PFSK-1 (cell line): ENCODE measurements at regions not wholly inside any gene's neighbourhood (a gene's known extent, or its start where the extent isn't known, plus 50 kb on each side); places are given as distances from the start of the nearest gene placed in this dataset.

Experiments
- FOXP2 ChIP-seq: optimal IDR thresholded peaks from 2 replicates; pipeline ENCODE3; 2011; ENCODE audit warnings: borderline replicate concordance, control low read depth, inconsistent platforms; ENCODE audit not compliant: insufficient read depth; ENCODE audit errors: extremely low read length, extremely low read depth
- POLR2AphosphoS5 ChIP-seq: IDR thresholded peaks from 2 replicates; pipeline ENCODE4 v1.6.1; 2012; ENCODE audit warnings: low read depth, mild to moderate bottlenecking, control low read depth, low read length, moderate library complexity
- SIN3A ChIP-seq: IDR thresholded peaks from 2 replicates; pipeline ENCODE4 v1.6.1; 2012; ENCODE audit warnings: mild to moderate bottlenecking, low read length, moderate library complexity, borderline replicate concordance; ENCODE audit not compliant: insufficient read depth
- TAF1 ChIP-seq: IDR thresholded peaks from 2 replicates; pipeline ENCODE4 v1.6.1; 2012; ENCODE audit warnings: low read length, control low read depth, borderline replicate concordance; ENCODE audit not compliant: insufficient read depth
- TF ChIP-seq, protein P1 (sequence below), 2 experiments: IDR thresholded peaks; 2 replicates each; pipeline versions ENCODE4 v1.6.1 to v1.8.0; 2011 to 2012; ENCODE audit warnings: low read depth in 2 of 2, low read length in 2 of 2, control low read depth in 1 of 2, inconsistent platforms in 1 of 2, mild to moderate bottlenecking in 1 of 2, moderate library complexity in 1 of 2; ENCODE audit not compliant: insufficient read depth in 1 of 2

DNA sequence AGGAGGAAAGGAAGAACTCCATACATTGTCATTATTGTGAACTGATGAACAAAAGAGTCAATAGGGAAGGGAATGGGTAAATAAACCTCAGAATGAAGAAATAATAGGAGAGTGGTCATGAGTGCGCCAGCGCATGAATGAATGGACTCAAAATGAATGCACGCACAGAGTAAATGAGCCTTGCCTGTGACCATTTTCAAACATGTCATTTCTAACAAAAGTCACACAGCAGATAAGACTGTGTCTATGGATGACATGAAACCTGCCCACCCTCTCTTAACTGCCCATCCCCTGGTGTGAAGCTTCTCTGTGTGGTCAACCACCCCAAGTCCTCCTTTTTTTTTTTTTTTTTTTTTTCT lies 121.1 kb upstream of the TEX51 start:
- TF ChIP-seq FOXP2 (no peak), SIN3A (no peak), TAF1 (no peak), POLR2AphosphoS5 (no peak)
- TF ChIP-seq, protein P1, sequence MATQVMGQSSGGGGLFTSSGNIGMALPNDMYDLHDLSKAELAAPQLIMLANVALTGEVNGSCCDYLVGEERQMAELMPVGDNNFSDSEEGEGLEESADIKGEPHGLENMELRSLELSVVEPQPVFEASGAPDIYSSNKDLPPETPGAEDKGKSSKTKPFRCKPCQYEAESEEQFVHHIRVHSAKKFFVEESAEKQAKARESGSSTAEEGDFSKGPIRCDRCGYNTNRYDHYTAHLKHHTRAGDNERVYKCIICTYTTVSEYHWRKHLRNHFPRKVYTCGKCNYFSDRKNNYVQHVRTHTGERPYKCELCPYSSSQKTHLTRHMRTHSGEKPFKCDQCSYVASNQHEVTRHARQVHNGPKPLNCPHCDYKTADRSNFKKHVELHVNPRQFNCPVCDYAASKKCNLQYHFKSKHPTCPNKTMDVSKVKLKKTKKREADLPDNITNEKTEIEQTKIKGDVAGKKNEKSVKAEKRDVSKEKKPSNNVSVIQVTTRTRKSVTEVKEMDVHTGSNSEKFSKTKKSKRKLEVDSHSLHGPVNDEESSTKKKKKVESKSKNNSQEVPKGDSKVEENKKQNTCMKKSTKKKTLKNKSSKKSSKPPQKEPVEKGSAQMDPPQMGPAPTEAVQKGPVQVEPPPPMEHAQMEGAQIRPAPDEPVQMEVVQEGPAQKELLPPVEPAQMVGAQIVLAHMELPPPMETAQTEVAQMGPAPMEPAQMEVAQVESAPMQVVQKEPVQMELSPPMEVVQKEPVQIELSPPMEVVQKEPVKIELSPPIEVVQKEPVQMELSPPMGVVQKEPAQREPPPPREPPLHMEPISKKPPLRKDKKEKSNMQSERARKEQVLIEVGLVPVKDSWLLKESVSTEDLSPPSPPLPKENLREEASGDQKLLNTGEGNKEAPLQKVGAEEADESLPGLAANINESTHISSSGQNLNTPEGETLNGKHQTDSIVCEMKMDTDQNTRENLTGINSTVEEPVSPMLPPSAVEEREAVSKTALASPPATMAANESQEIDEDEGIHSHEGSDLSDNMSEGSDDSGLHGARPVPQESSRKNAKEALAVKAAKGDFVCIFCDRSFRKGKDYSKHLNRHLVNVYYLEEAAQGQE (IDR thresholded peaks at IDR 0.05; ENCODE audit: insufficient read depth in 1 of 2, low read depth in 2 of 2, low read length in 2 of 2): no peak

DNA sequence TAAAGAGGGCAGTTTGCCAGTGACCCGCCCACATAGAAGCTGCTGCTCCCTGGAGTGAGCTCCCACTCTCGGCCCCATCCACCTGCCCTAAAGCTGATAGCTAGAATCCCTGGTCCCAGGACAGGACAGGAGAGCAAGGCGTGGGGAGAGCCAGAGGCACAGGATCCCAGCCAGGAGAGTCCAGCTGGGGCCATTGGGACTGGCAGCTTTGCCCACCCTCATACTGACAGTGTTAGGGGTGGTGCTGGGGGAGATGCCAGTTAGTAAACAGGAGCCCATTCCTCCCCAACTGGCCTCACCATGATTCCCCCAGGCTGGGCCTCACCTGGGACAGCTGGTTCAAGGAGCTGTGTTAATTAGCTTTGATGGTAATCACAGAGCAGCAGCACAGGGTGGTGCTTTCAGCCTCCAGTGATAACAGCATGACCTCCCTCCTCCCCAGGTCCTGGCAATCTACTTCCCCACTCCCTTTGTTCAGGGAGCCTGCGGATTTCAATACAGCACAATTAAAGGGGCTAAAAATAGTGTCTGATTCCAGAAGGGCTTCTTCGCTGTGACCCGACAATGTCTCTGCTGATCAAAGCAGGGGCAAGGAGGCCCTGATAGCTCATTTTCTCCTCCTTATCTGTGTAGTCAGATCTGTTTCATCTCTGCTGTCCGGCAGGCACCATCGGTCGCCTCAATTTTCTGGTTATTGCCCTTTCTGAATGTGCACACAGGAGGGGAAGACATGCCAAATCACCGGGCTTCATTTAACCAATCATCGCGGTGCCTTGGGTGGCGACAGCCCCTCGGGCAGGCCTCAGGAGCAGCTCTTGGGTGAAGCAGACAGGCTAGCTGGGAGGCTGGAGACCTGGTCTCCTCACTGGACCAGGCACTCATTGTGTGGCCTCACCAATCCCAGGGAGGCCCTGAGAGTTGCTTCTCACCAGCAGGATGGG lies 119.9 kb upstream of the TEX51 start:
- TF ChIP-seq SIN3A: no peak
- no peak for TF ChIP-seq TAF1
- no peak for TF ChIP-seq FOXP2
- TF ChIP-seq, protein P1 (IDR thresholded peaks at IDR 0.05; ENCODE audit: insufficient read depth in 1 of 2, low read depth in 2 of 2, low read length in 2 of 2): no peak
- TF ChIP-seq POLR2AphosphoS5: no peak

GRCh38 chr2:126781206-126781605 lies 117.5 kb upstream of the TEX51 start:
- TF ChIP-seq POLR2AphosphoS5 (no peak), FOXP2 (no peak), SIN3A (no peak), TAF1 (no peak)
- TF ChIP-seq, protein P1 (IDR thresholded peaks at IDR 0.05; ENCODE audit: insufficient read depth in 1 of 2, low read depth in 2 of 2, low read length in 2 of 2): no peak

DNA sequence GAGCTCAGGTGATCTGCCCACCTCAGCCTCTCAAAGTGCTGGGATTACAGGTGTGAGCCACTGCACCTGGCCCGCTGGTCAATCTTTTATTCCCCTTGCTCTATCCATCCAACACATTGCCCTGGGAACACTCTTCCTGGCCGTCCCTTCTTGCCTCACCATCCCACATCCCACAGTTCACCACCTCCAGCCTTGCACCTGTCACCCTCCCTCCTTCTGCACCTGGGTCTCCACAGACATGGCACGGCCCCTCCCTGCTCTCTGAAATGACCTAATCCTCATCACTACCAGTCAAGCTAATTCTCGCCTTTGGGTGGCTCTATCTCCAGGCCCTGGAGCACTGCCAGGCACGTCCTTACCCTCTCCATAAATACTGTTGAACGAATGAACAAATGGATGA lies 116.9 kb upstream of the TEX51 start:
- TF ChIP-seq POLR2AphosphoS5 (no peak), FOXP2 (no peak), SIN3A (no peak), TAF1 (no peak)
- TF ChIP-seq, protein P1 (IDR thresholded peaks at IDR 0.05; ENCODE audit: insufficient read depth in 1 of 2, low read depth in 2 of 2, low read length in 2 of 2): no peak
